ENCODE measurements at regions not wholly inside any gene's neighbourhood (a gene's known extent, or its start where the extent isn't known, plus 50 kb on each side); places are given as distances from the start of the nearest gene placed in this dataset.

GRCh38 chr14:106044515-106044914, 518.1 kb downstream of the TMEM121 start:
- CTCF ChIA-PET (ENCODE audit: partially characterized antibody) = no interaction called here
- Histone ChIP-seq H3K79me1 (ENCODE audit: low read depth, low read length) (no peaks in the 10 kb centered on the region), H3K4me2 (ENCODE audit: insufficient read depth in 1 of 2, low read depth in 2 of 2, low read length in 2 of 2) (no peak overlapping the region), H2BK12ac (ENCODE audit: low read depth, low read length) (no peak overlapping the region), H4K91ac (replicated peaks; ENCODE audit: insufficient read length, low read length) (no peak overlapping the region), H2BK5ac (ENCODE audit: low read depth, low read length) (no peak overlapping the region), H4K20me1 (replicated peaks in 1 of 2; ENCODE audit: control insufficient read depth in 1 of 2, insufficient read depth in 2 of 2, low read length in 2 of 2) (no peaks in the 10 kb centered on the region), H3K4ac (replicated peaks; ENCODE audit: insufficient read length, low read depth, low read length) (no peak overlapping the region), H3K23ac (ENCODE audit: insufficient read length) (no peak overlapping the region), H3K23me2 (ENCODE audit: low read depth, low read length) (no peaks in the 10 kb centered on the region), H3K27ac (ENCODE audit: low read depth, low read length) (no peak overlapping the region), H3K9ac (replicated peaks in 1 of 4; ENCODE audit: extremely low read depth in 1 of 4, low read depth in 3 of 4, low read length in 3 of 4) (no peak overlapping the region), H4K8ac (ENCODE audit: extremely low read depth, insufficient read depth, low read length) (no peak overlapping the region), H2AK5ac (ENCODE audit: low read depth, low read length) (no peak overlapping the region), H3K9me3 (ENCODE audit: insufficient read depth in 2 of 2, low read depth in 1 of 2, low read length in 1 of 2) (peaks cover 58 to 60% of the 10 kb centered on the region in 2 experiments), H3K27me3 (replicated peaks in 1 of 4; ENCODE audit: control insufficient read depth in 3 of 4, extremely low read depth in 1 of 4, insufficient read depth in 3 of 4, low read length in 3 of 4) (no peaks in the 10 kb centered on the region), H3K79me2 (ENCODE audit: control insufficient read depth in 1 of 2, insufficient read depth in 2 of 2, low read length in 2 of 2) (no peaks in the 10 kb centered on the region), H3K4me1 (replicated peaks in 1 of 4; ENCODE audit: control insufficient read depth in 3 of 4, insufficient read depth in 4 of 4, low read length in 3 of 4) (no peaks in the 10 kb centered on the region), H4K5ac (ENCODE audit: insufficient read length, low read depth, low read length) (no peak overlapping the region), H3K4me3 (ENCODE audit: extremely low read depth in 1 of 4, insufficient read depth in 2 of 4, low read depth in 3 of 4, low read length in 4 of 4) (no peak overlapping the region), H3K36me3 (ENCODE audit: control insufficient read depth in 2 of 4, insufficient read depth in 4 of 4, low read length in 3 of 4) (no peaks in the 10 kb centered on the region), H2AFZ (ENCODE audit: low read length) (no peak overlapping the region), H3K14ac (ENCODE audit: insufficient read length) (no peak overlapping the region), H2BK120ac (replicated peaks; ENCODE audit: low read depth, low read length) (no peak overlapping the region), H2BK20ac (ENCODE audit: low read length) (no peak overlapping the region), H2BK15ac (ENCODE audit: low read length) (no peak overlapping the region), H3K56ac (replicated peaks; ENCODE audit: insufficient read length, low read depth, low read length) (no peak overlapping the region), H3K18ac (ENCODE audit: extremely low read depth, low read length) (no peak overlapping the region)
- 79% methylated on average over 4 of the region's 4 CpGs; no CpG with 5 or more reads in 1 of the 2 experiments for WGBS, 2 experiments (ENCODE audit: extremely low coverage in 1 of 2, insufficient coverage in 1 of 2, insufficient read length in 1 of 2, insufficient replicate concordance in 2 of 2, low coverage in 1 of 2, low lambda C conversion rate in 2 of 2, missing lambda C conversion rate in 1 of 2)
- DNase-seq (ENCODE audit: low read depth in 1 of 2, low spot score in 2 of 2) (no peak), FAIRE-seq (no peak)
- POLR2A ChIA-PET (ENCODE audit: partially characterized antibody) = no interaction called here
- no peak for TF ChIP-seq POLR2AphosphoS5 (IDR thresholded peaks at IDR 0.05; ENCODE audit: low read depth, low read length)
- no peak for TF ChIP-seq BRCA1 (IDR thresholded peaks at IDR 0.05; ENCODE audit: low read depth, low read length)
- TF ChIP-seq MAFK (IDR thresholded peaks at IDR 0.05; ENCODE audit: low read depth, low read length) = no peak
- TF ChIP-seq BACH1 (IDR thresholded peaks at IDR 0.05; ENCODE audit: low read length) = no peak
- no peak for TF ChIP-seq SUZ12 (IDR thresholded peaks at IDR 0.05; ENCODE audit: low read length)
- TF ChIP-seq TAF7 (optimal IDR thresholded peaks at IDR 0.05; ENCODE audit: borderline replicate concordance, low read depth, low read length) = no peak
- no peak for TF ChIP-seq KDM4A (IDR thresholded peaks at IDR 0.05; ENCODE audit: low read depth, low read length, severe bottlenecking)
- TF ChIP-seq JUND (IDR thresholded peaks at IDR 0.05; ENCODE audit: low read length) = no peak
- TF ChIP-seq TBP (IDR thresholded peaks at IDR 0.05; ENCODE audit: low read depth, low read length) = no peak
- no peak for TF ChIP-seq RBBP5 (IDR thresholded peaks at IDR 0.05; ENCODE audit: borderline replicate concordance, low read depth, low read length)
- TF ChIP-seq SAP30 (IDR thresholded peaks at IDR 0.05; ENCODE audit: insufficient read depth, insufficient replicate concordance, low read length) = no peak
- no peak for TF ChIP-seq FOSL1 (IDR thresholded peaks at IDR 0.05; ENCODE audit: insufficient read depth, low read depth, low read length)
- no peak for TF ChIP-seq USF2 (IDR thresholded peaks at IDR 0.05; ENCODE audit: low read length)
- TF ChIP-seq ATF3 (IDR thresholded peaks at IDR 0.05; ENCODE audit: insufficient read depth, low read depth, low read length) = no peak

All from H1 (cell line).